HG03095 (cell line): ENCODE measurements at regions not wholly inside any gene's neighbourhood (a gene's known extent, or its start where the extent isn't known, plus 50 kb on each side); places are given as distances from the start of the nearest gene placed in this dataset.
"Not testable (repeated sequence)": the region's sequence is repeated elsewhere in the genome, so short reads cannot be mapped to it uniquely, and the experiment has no call there.

ENCODE experiments used
- ATAC-seq: cut with Tn5 transposase; IDR thresholded peaks from one replicate; pipeline ENCODE4 v1.9.1; 2021; ENCODE audit warnings: moderate library complexity; ENCODE audit not compliant: unreplicated experiment

DNA sequence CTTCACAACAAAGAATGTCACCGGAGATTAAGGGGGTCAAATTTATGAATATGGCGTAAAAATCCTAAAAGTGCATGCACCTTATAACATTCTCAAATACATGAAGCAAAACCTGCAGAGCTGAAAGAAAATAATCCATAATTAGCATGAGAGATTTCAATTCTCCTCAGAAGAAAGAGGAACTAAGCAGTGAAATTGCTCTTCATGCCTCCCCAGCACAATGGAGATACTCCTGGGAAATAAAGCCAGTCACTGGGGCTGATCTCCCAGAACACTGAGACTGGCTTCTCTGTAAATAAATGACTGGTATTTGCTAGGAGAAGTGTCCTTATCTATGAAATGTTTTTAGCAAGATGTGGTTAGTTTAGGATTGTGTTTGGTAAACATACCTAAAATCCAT lies 68.1 kb downstream of the GOLGA6L6 start:
- not testable (repeated sequence) for ATAC-seq

GRCh38 chr15:20472983-20473382 lies 68.6 kb downstream of the GOLGA6L6 start:
- not testable (repeated sequence) for ATAC-seq

DNA sequence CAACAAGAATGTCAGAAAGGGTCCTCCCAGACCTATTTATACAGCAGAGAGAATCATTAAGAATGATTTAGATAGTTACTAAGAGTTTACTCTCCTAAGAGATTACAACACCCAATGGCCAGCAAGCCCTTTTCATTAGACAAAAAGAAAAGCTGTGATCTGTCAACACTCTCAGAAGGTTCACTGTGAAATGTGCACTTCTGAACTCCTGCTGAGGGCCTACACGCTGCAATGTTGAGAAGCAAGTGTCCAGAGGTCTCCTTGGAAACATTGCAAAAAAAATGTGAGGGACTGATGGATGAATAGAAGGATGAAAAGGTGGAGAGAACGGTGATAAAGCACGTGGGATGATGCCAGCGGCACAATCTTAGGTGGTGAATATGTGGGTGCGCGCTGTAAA lies 70.8 kb downstream of the GOLGA6L6 start:
- ATAC-seq = not testable (repeated sequence)

DNA sequence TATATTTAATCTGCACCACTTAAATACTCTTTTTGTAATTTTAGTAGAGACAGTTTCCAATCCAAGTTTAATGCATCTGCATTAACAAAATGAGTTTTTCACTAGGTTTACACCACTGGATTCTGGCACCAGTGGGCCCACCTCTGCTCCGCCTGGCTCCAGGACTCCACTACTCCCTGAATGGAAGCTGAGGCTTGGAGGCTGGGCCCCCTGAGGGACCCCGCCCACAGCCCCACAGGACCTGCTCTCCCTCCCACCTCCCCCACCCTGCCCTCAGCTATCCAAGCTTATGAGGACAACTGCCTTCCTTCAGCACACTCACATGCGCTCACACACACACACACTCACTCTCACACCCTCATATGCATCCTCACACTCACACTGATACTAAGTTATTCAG lies 100.5 kb downstream of the GOLGA6L6 start:
- ATAC-seq = not testable (repeated sequence)

GRCh38 chr15:20440390-20440789 lies 101.2 kb downstream of the GOLGA6L6 start:
- not testable (repeated sequence) for ATAC-seq

- not testable (repeated sequence) for ATAC-seq
Observed at GRCh38 chr15:20439111-20439510, 102.5 kb downstream of the GOLGA6L6 start.

- not testable (repeated sequence) for ATAC-seq
Observed at GRCh38 chr15:20438255-20438654, 103.3 kb downstream of the GOLGA6L6 start.

DNA sequence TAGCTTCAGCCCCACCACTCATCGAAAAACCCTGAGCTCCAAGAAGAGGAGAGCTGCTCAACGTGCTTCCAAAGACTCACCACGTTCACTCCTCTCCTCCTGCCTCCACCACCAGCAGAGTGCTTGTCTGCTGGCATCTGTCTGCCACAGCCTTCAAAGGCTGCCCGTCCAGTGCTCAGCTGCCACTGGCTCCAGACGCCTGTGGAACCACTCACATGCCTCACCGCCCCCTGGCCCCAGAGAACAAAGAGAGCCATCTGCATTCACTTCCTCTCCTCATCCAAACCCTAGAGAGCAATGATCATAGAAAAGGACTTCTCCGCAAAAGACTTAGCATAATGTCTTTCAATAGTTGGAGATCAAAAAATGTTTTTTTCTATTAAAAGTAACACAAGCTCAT lies 108.1 kb downstream of the GOLGA6L6 start:
- ATAC-seq = not testable (repeated sequence)

GRCh38 chr15:20430495-20430894 lies 111.1 kb downstream of the GOLGA6L6 start:
- not testable (repeated sequence) for ATAC-seq

DNA sequence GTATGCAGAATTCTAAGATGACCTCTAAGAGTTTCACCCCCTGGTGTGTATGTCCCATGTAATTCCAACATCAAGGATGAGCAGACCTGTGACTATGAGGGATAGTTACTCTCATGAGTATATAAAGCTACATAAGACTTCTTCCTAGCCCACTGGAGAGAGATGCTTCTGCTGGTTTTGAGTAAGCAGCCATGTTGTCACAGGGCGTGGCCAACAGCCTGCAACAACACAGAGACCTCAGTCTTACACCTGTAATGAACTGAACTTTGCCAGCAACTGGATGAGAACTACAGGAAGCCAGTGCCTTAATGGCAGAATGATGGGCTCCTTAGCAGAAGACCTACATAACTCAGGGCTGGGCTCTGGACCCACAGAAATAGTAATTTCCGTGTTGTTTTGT lies 120.9 kb downstream of the GOLGA6L6 start:
- not testable (repeated sequence) for ATAC-seq

- ATAC-seq = not testable (repeated sequence)
Observed at GRCh38 chr15:20416618-20417017, 125.0 kb downstream of the GOLGA6L6 start.

GRCh38 chr15:20409667-20410198 lies 131.9 kb downstream of the GOLGA6L6 start:
- not testable (repeated sequence) for ATAC-seq

- ATAC-seq = no peak
Observed at GRCh38 chr15:20409247-20409646, 132.4 kb downstream of the GOLGA6L6 start.

- ATAC-seq = no peak
Observed at GRCh38 chr15:20407553-20407952, 134.0 kb downstream of the GOLGA6L6 start.

GRCh38 chr15:20404571-20404970 lies 137.0 kb downstream of the GOLGA6L6 start:
- not testable (repeated sequence) for ATAC-seq

DNA sequence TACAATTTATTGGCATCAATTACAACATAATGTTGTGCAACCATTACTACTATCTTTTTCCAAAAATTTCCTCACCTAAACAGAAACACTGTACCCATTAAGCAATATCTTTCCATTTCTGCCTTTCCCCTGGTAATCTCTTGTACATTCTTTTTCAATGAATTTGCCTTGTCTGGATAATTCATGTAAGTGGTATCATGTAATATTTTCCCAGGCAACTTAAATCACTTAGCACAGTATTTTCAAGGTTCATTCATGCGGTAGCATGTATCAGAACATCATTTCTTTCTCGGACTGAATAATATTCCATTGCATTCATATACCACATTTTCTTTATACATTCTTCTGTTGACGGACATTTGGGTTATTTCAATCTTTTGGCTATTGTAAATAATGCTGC lies 139.0 kb downstream of the GOLGA6L6 start:
- not testable (repeated sequence) for ATAC-seq

GRCh38 chr15:20401058-20401457 lies 140.5 kb downstream of the GOLGA6L6 start:
- ATAC-seq = not testable (repeated sequence)

DNA sequence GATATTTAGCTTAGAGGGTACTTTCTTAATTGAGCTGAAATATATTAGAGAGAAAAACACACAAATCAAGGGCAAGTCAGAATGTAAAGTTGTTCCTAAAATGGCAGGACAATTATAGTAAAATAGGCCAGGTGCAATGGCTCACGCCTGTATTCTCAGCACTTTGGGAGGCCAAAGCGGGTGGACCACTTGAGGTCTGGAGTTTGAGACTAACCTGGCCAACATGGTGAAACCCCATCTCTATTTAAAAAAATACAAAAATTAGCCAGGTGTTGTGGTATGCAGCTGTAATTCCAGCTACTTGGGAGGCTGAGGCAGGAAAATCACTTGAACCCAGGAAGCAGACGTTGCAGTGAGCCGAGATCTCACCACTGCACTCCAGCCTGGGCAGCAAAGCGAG lies 142.9 kb downstream of the GOLGA6L6 start:
- ATAC-seq = not testable (repeated sequence)

DNA sequence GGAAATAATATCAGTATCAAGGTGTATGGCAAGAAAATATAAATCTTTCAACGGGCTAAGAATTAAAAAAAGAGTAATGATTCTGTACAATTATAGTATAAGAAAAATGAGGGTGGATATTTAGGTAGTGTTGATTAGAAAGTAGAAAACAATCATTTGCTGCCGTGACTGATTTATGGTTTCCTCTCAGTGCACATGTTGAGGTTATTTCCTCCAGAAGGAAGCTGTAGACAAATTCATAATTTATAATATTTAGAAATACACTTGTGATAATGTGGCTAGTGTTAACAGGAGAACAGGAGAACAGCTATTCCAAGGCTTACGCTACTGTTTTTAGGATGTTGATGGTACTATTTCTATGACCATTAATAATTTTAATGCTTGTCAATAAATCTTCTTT lies 153.4 kb downstream of the GOLGA6L6 start:
- not testable (repeated sequence) for ATAC-seq

- ATAC-seq = no peak
Observed at GRCh38 chr15:20386198-20386597, 155.4 kb downstream of the GOLGA6L6 start.

- ATAC-seq = not testable (repeated sequence)
Observed at GRCh38 chr15:20380199-20380598, 161.4 kb downstream of the GOLGA6L6 start.

DNA sequence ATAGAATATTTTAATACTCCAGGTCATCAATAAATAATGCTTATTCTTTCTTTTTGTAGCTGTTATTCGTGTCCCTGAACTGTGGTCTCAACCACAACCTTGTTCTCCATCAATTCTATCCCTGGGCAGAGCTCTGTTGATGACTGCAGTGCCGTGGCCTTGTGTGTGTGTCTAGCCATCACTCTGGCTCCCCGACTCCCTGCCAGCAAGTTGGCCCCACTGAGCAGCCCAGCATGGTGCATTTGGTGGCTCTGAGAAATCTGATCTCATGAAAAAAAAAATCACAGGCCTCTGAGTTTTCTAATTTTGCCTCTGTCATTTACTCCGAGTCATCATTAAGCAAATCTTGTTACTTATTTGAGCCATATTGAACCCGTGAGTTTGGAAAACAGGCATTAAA lies 164.7 kb downstream of the GOLGA6L6 start:
- ATAC-seq = no peak

GRCh38 chr15:20372416-20372815 lies 169.2 kb downstream of the GOLGA6L6 start:
- ATAC-seq = not testable (repeated sequence)
